ENCODE measurements at regions not wholly inside any gene's neighbourhood (a gene's known extent, or its start where the extent isn't known, plus 50 kb on each side); places are given as distances from the start of the nearest gene placed in this dataset.
"Not testable (repeated sequence)": the region's sequence is repeated elsewhere in the genome, so short reads cannot be mapped to it uniquely, and the experiment has no call there.

DNA sequence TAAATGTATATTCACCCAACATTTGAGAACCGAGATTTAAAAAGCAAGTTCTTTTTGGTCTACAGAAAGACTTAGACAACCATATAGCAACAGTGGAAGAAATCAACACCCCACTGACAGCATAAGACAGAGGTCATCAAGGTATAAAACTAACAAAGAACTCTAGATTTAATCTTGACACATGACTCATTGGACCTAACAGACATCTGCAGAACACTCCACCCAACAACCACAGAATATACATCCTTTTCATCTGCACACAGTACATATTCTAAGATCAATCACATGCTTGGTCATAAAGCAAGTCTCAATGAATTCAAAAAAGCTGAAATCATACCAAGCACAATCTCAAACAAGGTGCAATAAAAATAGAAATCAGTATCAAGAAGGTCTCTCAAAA, 65.8 kb downstream of the SPIN4 start:
- no peak for DNase-seq (ENCODE audit: low read depth in 2 of 2)

DNA sequence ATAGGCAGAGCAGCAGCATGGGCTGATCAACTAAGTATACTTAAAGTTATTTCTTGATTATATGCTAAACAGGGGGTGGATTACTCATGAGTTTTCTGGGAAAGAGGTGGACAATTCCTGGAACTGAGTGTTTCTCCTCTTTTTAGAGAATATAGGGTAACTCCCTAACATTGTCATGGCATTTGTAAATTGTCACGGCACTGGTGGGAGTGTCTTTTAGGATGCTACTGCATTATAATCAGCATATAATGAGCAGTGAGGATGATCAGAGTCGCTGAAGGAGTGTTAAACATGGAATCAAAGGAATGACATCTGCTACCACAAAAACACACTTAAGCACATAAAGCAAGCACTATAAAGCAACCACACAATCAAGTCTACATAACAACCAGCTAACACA, 66.5 kb downstream of the SPIN4 start:
- no peak for DNase-seq (ENCODE audit: low read depth in 2 of 2)

DNA sequence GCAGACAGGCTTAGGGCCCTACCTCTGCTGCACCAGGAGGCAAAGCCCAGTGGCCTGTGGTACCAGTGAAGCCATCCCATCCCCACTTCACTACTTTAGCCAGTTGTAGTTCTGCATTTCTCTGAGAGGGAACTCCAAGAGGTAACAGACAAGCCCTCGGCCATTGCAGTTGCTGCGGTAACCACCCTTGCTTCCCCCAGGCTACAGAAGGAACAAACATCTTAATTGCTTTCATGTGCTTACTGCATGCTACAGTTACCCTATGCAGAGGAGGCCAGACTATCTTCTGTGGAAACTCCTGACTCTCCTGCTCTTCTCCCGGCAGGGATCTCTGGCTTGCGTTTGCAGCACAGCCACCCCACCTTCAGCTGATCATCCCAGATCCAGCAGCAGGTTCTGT, 67.8 kb downstream of the SPIN4 start:
- DNase-seq (ENCODE audit: low read depth in 2 of 2): no peak

DNA sequence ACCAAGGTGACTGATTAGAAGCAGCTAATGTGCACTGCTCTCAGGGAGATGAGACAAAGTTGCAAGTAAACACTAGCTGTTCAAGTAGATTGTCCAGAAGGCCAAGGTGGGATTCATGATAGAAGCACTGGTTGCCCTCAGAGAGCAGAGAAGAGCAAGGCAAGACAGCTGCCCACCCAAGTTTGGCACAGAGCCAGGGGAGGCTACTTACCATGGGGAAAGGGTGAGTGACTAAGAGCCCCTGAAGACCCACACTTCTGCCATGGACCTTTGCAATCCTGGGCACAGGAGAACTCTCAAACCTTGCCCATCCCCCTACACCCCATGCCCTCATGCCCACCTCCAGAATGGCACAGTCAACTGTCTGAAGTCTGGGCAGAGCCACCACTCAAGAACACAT, 68.3 kb downstream of the SPIN4 start:
- DNase-seq (ENCODE audit: low read depth in 2 of 2): no peak

DNA sequence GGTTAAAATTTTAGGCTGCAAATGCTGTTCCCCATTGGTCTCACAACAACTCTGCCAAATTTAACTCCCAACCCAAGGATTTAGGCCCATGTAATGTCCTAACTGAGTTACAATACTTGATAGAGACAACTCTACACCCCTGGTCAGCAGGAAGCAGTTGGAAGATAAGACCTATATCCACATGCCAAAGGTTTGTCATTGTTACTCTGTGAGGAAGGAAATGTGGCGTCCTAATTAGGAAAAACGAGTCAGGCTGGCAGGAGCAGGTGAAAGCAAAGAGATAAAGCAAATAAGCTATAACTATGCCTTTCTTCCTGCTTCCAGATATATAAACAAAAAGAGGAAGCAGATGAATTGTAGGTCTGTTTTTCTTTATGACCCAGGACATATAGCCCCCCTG, 69.1 kb downstream of the SPIN4 start:
- DNase-seq (ENCODE audit: low read depth in 2 of 2): no peak

DNA sequence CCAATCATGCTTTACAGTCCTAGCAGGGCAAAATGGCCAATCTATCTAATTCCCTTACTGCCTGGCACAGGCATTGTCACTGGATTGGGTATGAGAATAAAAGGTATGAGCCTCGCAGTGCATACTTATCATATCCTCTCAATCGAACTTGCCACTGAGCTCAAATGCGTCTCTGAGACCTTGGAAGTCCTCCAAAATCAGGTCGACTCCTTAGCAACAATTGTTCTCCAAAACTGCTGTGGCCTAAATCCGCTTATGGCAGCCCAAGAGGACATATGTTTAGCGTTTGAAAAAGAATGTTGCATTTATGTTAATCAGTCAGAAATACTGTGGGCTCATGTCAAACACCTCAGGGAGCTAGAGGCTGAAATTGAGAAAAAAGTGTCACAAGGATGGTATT, 69.7 kb downstream of the SPIN4 start:
- no peak for DNase-seq (ENCODE audit: low read depth in 2 of 2)

DNA sequence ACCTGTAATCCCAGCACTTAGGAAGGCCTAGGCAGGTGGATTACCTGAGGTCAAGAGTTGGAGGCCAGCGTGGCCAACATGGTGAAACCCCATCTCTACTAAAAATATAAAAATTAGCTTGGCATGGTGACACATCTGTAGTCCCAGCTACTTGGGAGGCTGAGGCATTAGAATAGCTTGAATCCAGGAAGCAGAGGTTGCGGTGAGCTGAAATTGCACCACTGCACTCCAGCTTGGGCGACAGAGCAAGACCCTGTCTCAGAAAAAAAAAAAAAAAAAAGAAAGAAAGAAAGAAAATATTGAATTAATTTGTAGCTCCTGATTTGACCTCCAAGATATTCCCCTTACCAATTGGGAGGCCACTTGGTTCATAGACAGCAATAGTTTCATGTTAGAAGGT, 73.7 kb downstream of the SPIN4 start:
- not testable (repeated sequence) for DNase-seq (ENCODE audit: low read depth in 2 of 2)

DNA sequence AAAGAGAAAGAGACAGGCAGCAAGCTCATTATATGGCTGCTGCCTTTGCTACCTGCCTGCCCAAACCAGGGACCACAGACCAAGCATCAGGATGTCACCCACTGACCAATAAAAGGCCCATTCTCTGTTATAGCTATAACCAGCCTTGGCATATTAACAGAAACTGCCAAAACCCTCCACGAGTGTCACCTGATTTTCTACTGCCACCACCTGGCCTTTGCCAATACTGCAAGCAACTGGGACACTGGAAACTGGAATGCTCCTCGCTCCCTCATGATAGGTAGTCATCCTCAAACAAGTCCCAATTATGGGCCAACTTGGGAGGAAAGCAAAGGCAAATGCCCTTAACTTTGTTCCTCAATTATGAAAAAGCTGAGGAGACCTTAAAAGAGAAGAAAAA, 76.0 kb downstream of the SPIN4 start:
- peak; percentile 4 to 12 for DNase-seq (ENCODE audit: low read depth in 2 of 2)

DNA sequence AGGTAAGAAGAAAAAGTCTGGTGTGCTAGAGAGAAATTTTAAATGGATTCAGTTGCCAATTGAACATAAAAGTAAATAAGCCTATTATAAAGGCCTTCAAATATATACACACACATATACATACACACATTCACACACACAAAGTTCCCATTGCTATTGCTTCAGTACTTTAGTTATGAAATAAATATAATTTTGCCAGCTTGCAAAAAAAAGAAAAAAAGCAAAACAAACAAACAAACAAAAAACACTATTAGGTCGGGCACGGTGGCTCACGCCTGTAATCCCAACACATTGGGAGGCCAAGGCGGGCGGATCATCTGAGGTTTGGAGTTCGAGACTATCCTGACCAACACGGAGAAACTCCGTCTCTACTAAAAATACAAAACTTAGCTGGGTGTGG, 80.3 kb downstream of the SPIN4 start:
- DNase-seq (ENCODE audit: low read depth in 2 of 2): no peak

DNA sequence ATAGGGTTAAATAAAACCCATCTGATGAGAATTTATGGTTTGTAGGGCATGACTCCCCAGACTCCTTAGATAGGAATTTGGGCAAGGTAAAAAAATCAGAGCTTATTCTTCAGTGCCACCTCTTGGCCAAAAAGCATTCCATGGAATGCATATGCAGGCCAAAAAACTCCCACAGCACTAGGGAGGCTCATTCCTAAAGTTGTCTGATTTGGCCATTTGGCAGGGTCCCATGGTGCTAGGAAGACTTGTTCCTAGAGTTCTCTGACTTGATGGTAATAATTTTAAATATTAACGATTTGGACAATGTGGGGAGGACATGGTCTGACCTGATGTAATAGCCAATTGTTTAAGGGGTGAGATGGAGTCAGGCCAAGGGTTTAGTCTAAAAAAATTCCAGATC, 93.0 kb downstream of the SPIN4 start:
- DNase-seq (ENCODE audit: low read depth in 2 of 2): no peak

DNA sequence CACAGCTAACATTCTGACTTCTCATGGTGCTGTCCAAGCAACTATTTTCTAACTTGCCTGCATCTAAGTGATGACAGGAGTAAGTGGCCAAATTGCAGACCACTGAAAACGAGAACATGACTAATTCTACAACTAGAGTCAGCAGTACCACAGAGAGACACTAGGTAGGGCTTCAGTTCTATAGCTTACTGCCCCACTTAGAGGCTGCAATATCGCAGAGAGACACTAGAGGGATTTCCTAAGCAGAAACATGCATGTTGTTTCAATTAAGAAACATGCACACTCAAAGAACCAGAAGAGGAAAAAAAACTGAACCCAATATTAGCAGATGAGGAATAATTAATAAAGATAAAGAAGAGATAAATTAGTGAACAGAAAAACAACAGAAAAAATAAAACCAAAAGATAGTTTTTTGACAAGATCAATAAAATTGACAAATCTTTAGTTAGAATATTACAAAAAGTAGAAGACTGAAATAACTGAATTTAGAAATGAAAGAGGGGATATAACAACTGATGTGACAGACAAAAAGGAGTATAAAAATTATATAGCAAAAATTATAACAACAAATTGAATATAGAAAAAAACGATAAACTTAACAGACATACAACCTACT, 100.8 kb downstream of the SPIN4 start:
- DNase-seq (ENCODE audit: low read depth in 2 of 2): peak in 1 of 2 donors; percentile 13

DNA sequence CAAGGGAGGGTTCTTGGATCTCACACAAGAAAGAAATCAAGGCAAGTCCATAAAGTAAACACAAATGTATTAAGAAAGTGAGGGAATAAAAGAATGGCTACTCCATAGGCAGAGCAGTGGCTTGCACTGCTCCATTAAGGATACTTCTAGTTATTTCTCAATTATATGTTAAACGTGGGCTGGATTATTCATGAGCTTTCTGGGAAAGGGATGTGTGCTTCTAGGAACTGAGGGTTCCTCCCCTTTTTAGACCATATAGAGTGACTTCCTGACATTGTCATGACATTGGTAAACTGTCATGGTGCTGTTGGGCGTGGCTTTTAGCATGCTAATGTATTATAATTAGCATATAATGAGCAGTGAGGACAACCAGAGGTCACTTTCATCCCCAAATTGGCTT, 108.4 kb downstream of the SPIN4 start:
- not testable (repeated sequence) for DNase-seq (ENCODE audit: low read depth in 2 of 2)

DNA sequence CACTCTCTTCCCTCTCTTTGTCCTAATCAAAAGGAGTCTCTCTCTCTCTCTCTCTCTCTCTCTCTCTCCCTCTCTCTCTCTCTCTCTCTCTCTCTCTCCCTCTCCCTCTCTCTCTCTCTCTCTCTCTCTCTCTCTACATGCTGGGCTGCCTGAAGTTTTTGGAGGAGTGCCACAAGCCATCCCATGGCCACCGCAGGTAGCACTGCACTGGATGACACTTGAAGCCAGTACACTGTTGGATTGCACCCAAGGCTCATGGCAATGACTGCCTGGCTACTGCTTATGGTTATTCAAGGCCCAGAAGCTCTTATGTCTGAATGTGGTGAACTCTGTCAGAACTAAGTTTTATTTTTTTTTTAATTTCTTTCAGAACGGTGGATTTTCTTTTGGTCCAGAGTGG, 115.2 kb downstream of the SPIN4 start:
- not testable (repeated sequence) for DNase-seq (ENCODE audit: low read depth in 2 of 2)

DNA sequence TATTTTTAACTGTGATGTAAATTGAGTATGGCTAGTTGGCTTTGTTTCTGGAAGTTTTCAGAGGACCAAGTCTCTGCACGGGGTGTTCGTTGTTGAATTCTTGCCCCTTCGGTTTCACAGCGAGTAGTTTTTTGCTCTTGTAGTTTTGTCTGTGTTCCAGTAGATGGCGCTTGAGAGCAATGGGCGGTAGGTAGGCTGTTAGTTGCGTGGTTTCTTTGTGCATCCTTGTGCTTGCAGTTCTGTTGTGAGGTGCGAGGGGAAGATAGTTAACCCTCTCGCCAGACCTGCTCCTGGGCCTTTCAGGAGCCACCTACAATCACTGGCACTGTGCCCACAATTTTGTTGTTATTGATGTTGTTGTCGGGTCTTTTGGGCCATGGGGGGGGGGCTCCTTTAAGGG, 118.1 kb downstream of the SPIN4 start:
- DNase-seq (ENCODE audit: low read depth in 2 of 2): not testable (repeated sequence)

DNA sequence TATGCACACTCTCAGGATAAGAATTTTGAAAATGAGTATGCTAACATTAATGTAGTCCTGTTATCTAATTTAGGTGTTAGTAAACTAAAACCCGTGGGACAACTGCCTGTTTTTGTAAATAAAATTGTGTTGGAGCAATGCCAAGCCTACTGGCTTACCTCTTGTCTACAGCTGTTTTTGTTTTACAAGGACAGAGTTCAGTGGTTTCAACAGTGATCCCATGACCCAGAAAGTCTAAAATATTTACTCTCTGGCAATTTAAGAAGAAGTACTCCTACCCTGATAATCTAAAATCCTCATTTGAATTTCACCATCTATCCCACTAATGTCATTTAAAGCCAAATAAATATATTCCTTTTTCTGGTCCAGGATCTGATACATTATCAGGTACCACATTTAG, 132.9 kb downstream of the SPIN4 start:
- not testable (repeated sequence) for DNase-seq (ENCODE audit: low read depth in 2 of 2)

DNA sequence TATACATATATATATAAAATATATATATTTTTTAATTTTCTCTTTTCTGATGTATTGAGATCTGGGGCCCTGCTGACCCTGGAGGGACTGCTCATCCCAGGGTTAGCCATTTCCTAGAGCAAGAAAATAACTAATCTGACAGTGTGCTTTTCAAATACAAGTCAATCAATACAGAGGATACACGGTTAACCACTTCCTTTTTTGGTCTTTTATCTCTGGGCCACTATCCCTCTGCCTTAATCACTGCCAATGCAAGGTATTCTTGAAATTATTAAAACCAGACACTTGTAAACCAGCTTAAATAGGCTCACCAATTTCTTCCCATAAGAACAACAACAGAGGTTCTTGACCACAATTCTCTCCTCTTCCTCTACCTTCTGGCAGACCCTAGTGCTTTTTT, 133.6 kb downstream of the SPIN4 start:
- not testable (repeated sequence) for DNase-seq (ENCODE audit: low read depth in 2 of 2)

DNA sequence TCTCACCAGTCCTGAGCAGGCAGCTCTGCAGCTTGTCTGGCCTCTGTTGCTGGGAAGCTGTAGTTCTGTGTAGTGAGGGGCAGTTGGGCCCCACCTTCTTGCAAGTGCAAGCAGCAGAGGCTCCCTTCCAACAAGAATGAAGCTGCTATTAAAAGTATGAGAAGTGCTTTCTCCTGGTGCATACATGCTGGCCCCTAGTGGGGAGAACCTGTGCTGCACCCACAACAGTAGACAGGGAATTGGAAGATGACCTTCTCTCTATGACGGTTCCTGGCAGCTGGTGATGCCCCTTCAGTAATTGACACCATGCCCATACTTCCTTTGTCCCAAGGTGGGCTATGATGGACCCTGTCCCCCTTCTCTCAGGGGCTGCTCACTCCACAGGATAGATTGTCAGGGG, 141.5 kb downstream of the SPIN4 start:
- not testable (repeated sequence) for DNase-seq (ENCODE audit: low read depth in 2 of 2)

DNA sequence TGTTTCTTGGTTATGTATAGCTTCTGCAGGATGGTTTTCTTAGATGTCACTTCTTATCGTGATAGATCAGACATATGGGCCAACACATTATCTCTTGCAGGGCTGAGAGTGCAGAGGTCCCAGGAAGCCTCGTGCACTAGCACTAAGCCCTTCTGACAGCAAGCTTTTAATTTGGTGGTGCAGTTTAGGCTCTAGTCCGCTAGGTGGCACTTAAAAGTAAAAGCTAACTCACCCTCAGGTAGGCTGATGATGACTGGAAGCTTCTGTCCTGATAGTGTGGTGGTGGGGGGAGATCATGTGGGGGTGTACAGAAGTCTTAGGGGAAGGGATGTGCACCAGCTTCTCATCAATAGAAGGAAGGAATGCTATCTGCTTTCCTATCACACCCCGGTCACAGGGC, 142.0 kb downstream of the SPIN4 start:
- not testable (repeated sequence) for DNase-seq (ENCODE audit: low read depth in 2 of 2)

DNA sequence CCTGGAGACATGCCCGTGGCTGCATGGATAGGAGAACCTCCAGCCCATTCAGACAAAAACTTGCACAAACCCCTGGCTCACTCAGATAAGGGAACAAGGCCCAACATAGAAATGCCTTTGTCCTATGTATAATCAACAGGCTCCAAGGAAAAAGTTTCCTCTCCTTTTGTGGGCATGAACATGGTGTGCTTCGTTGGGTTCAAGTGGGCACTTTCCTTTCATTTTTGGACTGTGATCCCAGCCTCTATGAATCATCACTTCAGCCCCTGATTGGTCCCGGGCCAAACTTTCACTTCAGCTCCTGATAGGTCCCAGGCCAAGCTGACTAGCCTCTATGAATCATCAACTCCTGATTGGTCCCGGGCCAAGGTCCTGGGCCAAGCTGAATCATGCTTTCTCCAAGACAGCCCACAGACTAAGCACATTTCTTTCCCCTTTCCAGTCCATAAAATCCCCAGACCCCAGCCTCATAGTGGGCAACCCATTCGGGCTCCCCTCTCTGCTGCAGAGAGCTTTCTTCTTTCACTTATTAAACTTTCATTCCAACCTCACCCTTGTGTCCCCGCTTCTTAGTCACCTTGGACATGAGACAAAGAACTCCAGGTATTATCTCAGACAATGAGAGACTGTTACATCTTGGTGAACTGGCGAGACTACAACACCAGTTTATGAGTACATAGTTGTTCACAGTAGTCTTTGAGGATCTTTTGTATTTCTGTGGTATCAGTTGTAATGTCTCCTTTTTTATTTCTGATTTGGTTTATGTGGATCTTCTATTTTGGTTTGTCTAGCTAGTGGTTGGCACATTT, 146.7 kb downstream of the SPIN4 start:
- DNase-seq (ENCODE audit: low read depth in 2 of 2): not testable (repeated sequence)

DNA sequence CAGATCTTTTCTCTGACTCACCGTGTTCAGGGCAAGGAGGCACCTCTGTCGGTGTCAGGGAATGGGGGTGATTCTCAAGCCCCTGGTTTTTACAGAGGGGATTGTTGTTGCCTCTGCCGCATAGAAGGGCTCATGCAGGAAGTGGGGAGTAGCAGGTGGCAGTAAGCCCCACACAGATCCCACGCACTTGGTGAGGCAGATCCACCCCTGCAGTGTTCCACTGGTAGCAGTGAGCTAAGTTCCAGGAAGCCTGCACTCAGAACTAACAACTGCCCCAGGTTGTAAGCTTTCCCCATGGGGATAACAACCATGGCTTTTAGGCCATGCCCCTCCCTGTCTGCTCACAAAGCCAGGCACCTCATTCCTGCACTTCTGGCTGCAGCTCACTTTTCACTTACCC, 149.1 kb downstream of the SPIN4 start:
- DNase-seq (ENCODE audit: low read depth in 2 of 2): not testable (repeated sequence)

DNA sequence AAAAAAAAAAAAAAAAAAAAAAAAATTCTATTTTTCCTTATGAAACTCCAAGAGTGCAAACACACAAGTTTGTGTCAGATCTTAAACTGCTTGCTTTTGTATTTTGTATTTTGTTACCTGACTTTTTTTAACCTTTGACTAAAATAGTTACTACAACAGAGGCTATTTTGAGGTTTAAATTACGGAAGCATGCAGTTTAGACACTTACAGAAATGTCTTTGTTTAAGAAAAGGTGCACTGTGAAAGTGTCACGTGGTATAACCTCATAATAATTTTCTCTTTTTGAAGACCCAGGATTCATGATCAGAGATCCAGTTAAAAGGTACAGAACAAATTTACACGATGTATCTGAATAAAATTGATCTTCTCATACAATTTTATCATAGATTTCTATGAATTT, 152.4 kb downstream of the SPIN4 start:
- not testable (repeated sequence) for DNase-seq (ENCODE audit: low read depth in 2 of 2)

DNA sequence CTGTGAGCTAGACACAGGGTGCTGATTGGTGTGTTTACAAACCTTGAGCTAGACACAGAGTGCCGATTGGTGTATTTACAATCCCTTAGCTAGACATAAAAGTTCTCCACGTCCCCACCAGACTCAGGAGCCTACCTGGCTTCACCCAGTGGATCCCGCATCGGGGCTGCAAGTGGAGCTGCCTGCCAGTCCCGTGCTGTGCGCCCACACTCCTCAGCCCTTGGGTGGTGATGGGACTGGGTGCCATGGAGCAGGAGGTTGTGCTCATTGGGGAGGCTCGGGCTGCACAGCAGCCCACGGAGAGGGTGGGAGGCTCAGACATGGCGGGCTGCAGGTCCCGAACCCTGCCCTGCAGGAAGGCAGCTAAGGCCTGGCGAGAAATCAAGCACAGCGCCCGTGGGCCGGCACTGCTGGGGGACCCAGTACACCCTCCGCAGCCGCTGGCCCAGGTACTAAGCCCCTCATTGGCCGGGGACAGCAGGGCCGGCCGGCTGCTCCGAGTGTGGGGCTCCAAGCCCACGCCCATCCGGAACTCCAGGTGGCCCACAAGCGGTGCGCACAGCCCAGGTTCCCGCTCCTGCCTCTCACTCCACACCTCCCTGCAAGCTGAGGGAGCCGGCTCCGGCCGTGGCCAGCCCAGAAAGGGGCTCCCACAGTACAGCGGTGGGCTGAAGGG, 158.6 kb downstream of the SPIN4 start:
- DNase-seq (ENCODE audit: low read depth in 2 of 2): not testable (repeated sequence)

DNA sequence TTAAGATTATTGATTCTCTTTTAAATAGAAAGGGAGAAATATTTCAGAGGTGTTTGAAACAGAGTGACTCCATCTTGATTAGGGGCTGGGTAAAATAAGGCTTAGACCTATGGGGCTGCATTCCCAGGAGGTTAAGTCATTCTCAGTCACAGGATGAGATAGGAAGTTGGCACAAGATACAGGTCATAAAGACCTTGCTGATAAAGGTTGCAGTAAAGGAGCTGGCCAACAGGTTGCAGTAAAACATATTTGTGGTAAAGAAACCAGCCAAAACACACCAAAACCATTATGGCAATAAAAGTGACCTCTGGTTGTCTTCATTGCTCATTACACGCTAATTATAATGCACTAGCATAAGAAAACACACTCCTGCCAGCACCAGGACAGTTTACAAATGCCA, 165.0 kb downstream of the SPIN4 start:
- DNase-seq (ENCODE audit: low read depth in 2 of 2): no peak

All from activated CD4-positive, alpha-beta T cell treated with anti-CD3 and anti-CD28 coated beads for 24 hours (primary cell).